HepG2 (cell line): ENCODE measurements at regions not wholly inside any gene's neighbourhood (a gene's known extent, or its start where the extent isn't known, plus 50 kb on each side); places are given as distances from the start of the nearest gene placed in this dataset.

Experiments
- ATAC-seq: fragments of 200-7000 bp; cut with Tn5 transposase; 3 replicates; pipeline ENCODE4 v1.9.1; 2020; ENCODE audit warnings: mild to moderate bottlenecking, moderate library complexity
- BruUV-seq: library from RNA; stranded (reverse); fragments of 400-500 nt; replicated peaks from 2 replicates; lab custom pipeline; 2021; lab: Mats Ljungman, UMichigan
- CTCF ChIA-PET: fragments of 300-600 bp; formaldehyde crosslinking; extraction: SDS; loops from one replicate; lab custom pipeline; 2021; ENCODE audit warnings: low total read pairs, inconsistent platforms, low intra/inter-chr PET ratio; lab: Yijun Ruan, JAX
- POLR2A ChIA-PET: fragments of 350-600 bp; sonication (Branson Sonifier 250); formaldehyde crosslinking; loops from one replicate; lab custom pipeline; 2020; ENCODE audit warnings: antibody characterized with exemption, inconsistent platforms; lab: Yijun Ruan, JAX
- DNase-seq: peaks from one replicate; pipeline ENCODE4 v3.0.0-alpha.2; 2015; ENCODE audit warnings: low spot score
- FAIRE-seq: peaks from 3 replicates; lab custom pipeline; 2011; peaks lifted over from hg19 to GRCh38; lab: Jason Lieb, UNC
- H2AFZ ChIP-seq: one replicate; pipeline ENCODE4 v1.6.1; 2011; ENCODE audit warnings: low read length, inconsistent platforms
- H3K27ac ChIP-seq: fragments of 300-600 bp; 3 replicates; pipeline ENCODE4 v1.8.0; 2011; ENCODE audit warnings: mixed run types, mild to moderate bottlenecking, mixed read lengths, low read length, inconsistent platforms; ENCODE audit not compliant: insufficient read depth; ENCODE audit errors: extremely low read length
- H3K27me3 ChIP-seq, 2 experiments: fragments of 200-600 bp in 1 of 2; 2 replicates in 1 of 2; 3 replicates in 1 of 2; pipeline versions ENCODE4 v1.6.0 to v1.8.0; 2011; ENCODE audit warnings: low read length in 2 of 2, mild to moderate bottlenecking in 2 of 2, moderate library complexity in 2 of 2, inconsistent platforms in 1 of 2; ENCODE audit not compliant: insufficient read depth in 2 of 2, control insufficient read depth in 1 of 2
- H3K36me3 ChIP-seq, 2 experiments: fragments of 200-600 bp in 1 of 2; replicated peaks in 1 of 2; 2 replicates in 1 of 2; 3 replicates in 1 of 2; pipeline versions ENCODE4 v1.5.1 to v1.8.0; 2011; ENCODE audit warnings: low read length in 2 of 2, inconsistent platforms in 1 of 2; ENCODE audit not compliant: insufficient read depth in 2 of 2, control insufficient read depth in 1 of 2
- H3K4me1 ChIP-seq: 2 replicates; pipeline ENCODE4 v1.5.1; 2012; ENCODE audit warnings: low read length, inconsistent platforms; ENCODE audit not compliant: insufficient read depth
- H3K4me2 ChIP-seq: 2 replicates; pipeline ENCODE4 v1.6.0; 2011; ENCODE audit warnings: low read depth, low read length, inconsistent platforms
- H3K4me3 ChIP-seq, 3 experiments: fragments of 200-600 bp in 1 of 3; sonication (generic), shearing (Covaris generic) in 1 of 3; replicated peaks in 1 of 3; 2 replicates each; pipeline ENCODE4 v1.5.1; 2011 to 2016; ENCODE audit warnings: low read length in 3 of 3, inconsistent platforms in 2 of 3, low read depth in 2 of 3, mild to moderate bottlenecking in 2 of 3, control low read depth in 1 of 3, mixed read lengths in 1 of 3; ENCODE audit not compliant: insufficient read depth in 1 of 3
- H3K79me2 ChIP-seq: one replicate; pipeline ENCODE4 v1.6.1; 2011; ENCODE audit warnings: low read length, inconsistent platforms; ENCODE audit not compliant: insufficient read depth
- H3K9ac ChIP-seq: 2 replicates; pipeline ENCODE4 v1.6.0; 2011; ENCODE audit warnings: mild to moderate bottlenecking, low read depth, low read length, inconsistent platforms; ENCODE audit not compliant: insufficient read depth
- H3K9me3 ChIP-seq: 2 replicates; pipeline ENCODE4 v1.5.1; 2012; ENCODE audit warnings: mild to moderate bottlenecking, low read length
- H4K20me1 ChIP-seq: 2 replicates; pipeline ENCODE4 v1.6.0; 2011; ENCODE audit warnings: inconsistent platforms, mild to moderate bottlenecking, low read length, moderate library complexity; ENCODE audit not compliant: insufficient read depth
- BRD4 ChIP-seq: sonication (generic); formaldehyde crosslinking; IDR thresholded peaks from 2 replicates; pipeline ENCODE4 v1.4.0; 2020; ENCODE audit warnings: missing genetic modification reagents
- EHMT2 ChIP-seq: fragments of 200-600 bp; sonication (generic); IDR thresholded peaks from 2 replicates; pipeline ENCODE4 v1.7.0; 2017; ENCODE audit warnings: antibody characterized with exemption, low read depth, low read length, borderline replicate concordance
- HCFC1 ChIP-seq: fragments of 150-350 bp; IDR thresholded peaks from 2 replicates; pipeline ENCODE4 v1.6.1; 2014; ENCODE audit warnings: low read depth, low read length
- HNRNPH1 ChIP-seq: fragments of 200-400 bp; formaldehyde crosslinking; optimal IDR thresholded peaks from 2 replicates; pipeline ENCODE3; 2017; ENCODE audit warnings: mild to moderate bottlenecking, low read depth, low read length
- NR2F6 ChIP-seq, 2 experiments: IDR thresholded peaks; 2 replicates each; pipeline ENCODE4 v1.6.1; 2016; ENCODE audit warnings: antibody characterized with exemption in 1 of 2, mild to moderate bottlenecking in 1 of 2
- ZFY ChIP-seq: sonication (generic); formaldehyde crosslinking; IDR thresholded peaks from 2 replicates; pipeline ENCODE4 v1.4.0; 2020; ENCODE audit warnings: missing genetic modification reagents
- ZNF10 ChIP-seq: sonication (generic); formaldehyde crosslinking; IDR thresholded peaks from 2 replicates; pipeline ENCODE4 v1.4.0; 2020; ENCODE audit warnings: mild to moderate bottlenecking, low read depth, missing genetic modification reagents, borderline replicate concordance
- ZNF12 ChIP-seq: sonication (generic); formaldehyde crosslinking; IDR thresholded peaks from 2 replicates; pipeline ENCODE4 v1.5.0; 2020; ENCODE audit warnings: missing genetic modification reagents
- ZNF207 ChIP-seq: fragments of 450-650 bp; IDR thresholded peaks from 2 replicates; pipeline ENCODE4 v1.6.1; 2016; ENCODE audit warnings: antibody characterized with exemption, borderline replicate concordance
- ZNF75D ChIP-seq: sonication (generic); formaldehyde crosslinking; IDR thresholded peaks from 2 replicates; pipeline ENCODE4 v1.8.1; 2023; ENCODE audit warnings: missing genetic modification reagents, mild to moderate bottlenecking, borderline replicate concordance
- ZNF761 ChIP-seq: sonication (generic); formaldehyde crosslinking; conservative IDR thresholded peaks from 2 replicates; pipeline ENCODE4 v1.4.0; 2020; ENCODE audit warnings: mild to moderate bottlenecking, missing genetic modification reagents
- ZNF776 ChIP-seq: sonication (generic); formaldehyde crosslinking; IDR thresholded peaks from 2 replicates; pipeline ENCODE4 v1.4.0; 2020; ENCODE audit warnings: mild to moderate bottlenecking, missing genetic modification reagents
- WGBS: methylation state at CpG from one replicate; pipeline ENCODE4 v1.1.6; 2017; ENCODE audit warnings: low lambda C conversion rate; 5-methylcytosine and 5-hydroxymethylcytosine counted together
- in situ Hi-C: cut with HindIII; loops from 2 replicates; pipeline ENCODE4 v1.10.0; 2017; ENCODE audit warnings: low pct_unique_long_range_greater_than_20kb; ENCODE audit not compliant: extremely low pct_ligation_motif_present
- intact Hi-C: fragments of 100-400 bp; cut with micrococcal nuclease; formaldehyde crosslinking; loops from one replicate; pipeline ENCODE4 v1.10.0; 2022; ENCODE audit not compliant: unreplicated experiment
- TF ChIP-seq, protein P1 (sequence below): sonication (generic); formaldehyde crosslinking; IDR thresholded peaks from 2 replicates; pipeline ENCODE4 v1.8.0; 2023; ENCODE audit warnings: mild to moderate bottlenecking, missing genetic modification reagents
- TF ChIP-seq, protein P2 (sequence below): sonication (generic); formaldehyde crosslinking; IDR thresholded peaks from 2 replicates; pipeline ENCODE4 v1.8.1; 2022; ENCODE audit warnings: low read depth, mild to moderate bottlenecking, missing genetic modification reagents
- TF ChIP-seq, protein P3 (sequence below): sonication (generic); formaldehyde crosslinking; IDR thresholded peaks from 2 replicates; pipeline ENCODE4 v1.4.0; 2020; ENCODE audit warnings: mild to moderate bottlenecking, missing genetic modification reagents

DNA sequence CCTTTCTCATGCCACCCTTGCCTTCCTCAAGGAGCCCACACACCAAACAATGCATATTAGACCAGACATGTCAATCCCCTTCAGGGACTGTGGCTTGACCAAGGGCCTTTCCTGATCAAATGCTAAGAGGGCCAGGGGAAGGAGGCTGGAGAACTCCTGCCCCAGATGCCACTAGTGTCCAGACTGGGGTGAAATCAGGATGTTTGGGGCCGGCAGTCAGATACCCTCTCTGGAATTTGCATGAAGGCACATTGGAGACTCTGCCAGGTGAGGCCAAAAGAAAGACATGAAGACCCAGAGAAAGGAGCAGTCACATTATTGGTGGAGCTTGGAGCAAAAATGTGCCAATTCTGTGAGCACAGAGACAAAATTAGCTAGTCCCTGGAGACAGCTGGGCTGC lies 154.1 kb downstream of the TLE3 start:
- peaks cover 5 to 51% of the 10 kb centered on the region in 2 experiments; a peak in 3 of 5 replicates for H3K27me3 ChIP-seq
- H3K79me2 ChIP-seq = no peaks in the 10 kb centered on the region
- no peak overlapping the region for H3K4me3 ChIP-seq
- ATAC-seq (no peak), DNase-seq (no peak), FAIRE-seq (no peak)
- H2AFZ ChIP-seq = no peak overlapping the region
- CTCF ChIA-PET = no interaction called here
- no TSS peak for BruUV-seq
- in situ Hi-C loops = no loop called here
- WGBS = 0% methylated on average over 1 of the region's 1 CpG
- H3K9me3 ChIP-seq = no peaks in the 10 kb centered on the region
- H3K4me2 ChIP-seq = no peak overlapping the region
- H3K9ac ChIP-seq = no peak overlapping the region
- intact Hi-C loops = no loop called here
- no peaks in the 10 kb centered on the region for H3K4me1 ChIP-seq
- H3K27ac ChIP-seq = no peak overlapping the region
- no peaks in the 10 kb centered on the region for H3K36me3 ChIP-seq
- TF ChIP-seq HCFC1 = no peak
- TF ChIP-seq, protein P1, sequence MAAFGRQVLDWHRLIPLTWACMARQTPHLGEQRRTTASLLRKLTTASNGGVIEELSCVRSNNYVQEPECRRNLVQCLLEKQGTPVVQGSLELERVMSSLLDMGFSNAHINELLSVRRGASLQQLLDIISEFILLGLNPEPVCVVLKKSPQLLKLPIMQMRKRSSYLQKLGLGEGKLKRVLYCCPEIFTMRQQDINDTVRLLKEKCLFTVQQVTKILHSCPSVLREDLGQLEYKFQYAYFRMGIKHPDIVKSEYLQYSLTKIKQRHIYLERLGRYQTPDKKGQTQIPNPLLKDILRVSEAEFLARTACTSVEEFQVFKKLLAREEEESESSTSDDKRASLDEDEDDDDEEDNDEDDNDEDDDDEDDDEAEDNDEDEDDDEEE (CRISPR knock-in tag) = no peak
- TF ChIP-seq, protein P2, sequence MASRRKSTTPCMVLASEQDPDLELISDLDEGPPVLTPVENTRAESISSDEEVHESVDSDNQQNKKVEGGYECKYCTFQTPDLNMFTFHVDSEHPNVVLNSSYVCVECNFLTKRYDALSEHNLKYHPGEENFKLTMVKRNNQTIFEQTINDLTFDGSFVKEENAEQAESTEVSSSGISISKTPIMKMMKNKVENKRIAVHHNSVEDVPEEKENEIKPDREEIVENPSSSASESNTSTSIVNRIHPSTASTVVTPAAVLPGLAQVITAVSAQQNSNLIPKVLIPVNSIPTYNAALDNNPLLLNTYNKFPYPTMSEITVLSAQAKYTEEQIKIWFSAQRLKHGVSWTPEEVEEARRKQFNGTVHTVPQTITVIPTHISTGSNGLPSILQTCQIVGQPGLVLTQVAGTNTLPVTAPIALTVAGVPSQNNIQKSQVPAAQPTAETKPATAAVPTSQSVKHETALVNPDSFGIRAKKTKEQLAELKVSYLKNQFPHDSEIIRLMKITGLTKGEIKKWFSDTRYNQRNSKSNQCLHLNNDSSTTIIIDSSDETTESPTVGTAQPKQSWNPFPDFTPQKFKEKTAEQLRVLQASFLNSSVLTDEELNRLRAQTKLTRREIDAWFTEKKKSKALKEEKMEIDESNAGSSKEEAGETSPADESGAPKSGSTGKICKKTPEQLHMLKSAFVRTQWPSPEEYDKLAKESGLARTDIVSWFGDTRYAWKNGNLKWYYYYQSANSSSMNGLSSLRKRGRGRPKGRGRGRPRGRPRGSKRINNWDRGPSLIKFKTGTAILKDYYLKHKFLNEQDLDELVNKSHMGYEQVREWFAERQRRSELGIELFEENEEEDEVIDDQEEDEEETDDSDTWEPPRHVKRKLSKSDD (CRISPR knock-in tag) = no peak
- TF ChIP-seq NR2F6 (IDR thresholded peaks at IDR 0.05) = no peak
- TF ChIP-seq NR2F6 (CRISPR knock-in tag; IDR thresholded peaks at IDR 0.05) = no peak
- no peak for TF ChIP-seq ZNF10 (CRISPR knock-in tag)
- TF ChIP-seq ZNF761 (CRISPR knock-in tag) = no peak
- TF ChIP-seq EHMT2 = no peak
- TF ChIP-seq ZFY (CRISPR knock-in tag) = no peak
- no peak for TF ChIP-seq BRD4 (CRISPR knock-in tag)
- TF ChIP-seq ZNF75D = no peak
- TF ChIP-seq, protein P3, sequence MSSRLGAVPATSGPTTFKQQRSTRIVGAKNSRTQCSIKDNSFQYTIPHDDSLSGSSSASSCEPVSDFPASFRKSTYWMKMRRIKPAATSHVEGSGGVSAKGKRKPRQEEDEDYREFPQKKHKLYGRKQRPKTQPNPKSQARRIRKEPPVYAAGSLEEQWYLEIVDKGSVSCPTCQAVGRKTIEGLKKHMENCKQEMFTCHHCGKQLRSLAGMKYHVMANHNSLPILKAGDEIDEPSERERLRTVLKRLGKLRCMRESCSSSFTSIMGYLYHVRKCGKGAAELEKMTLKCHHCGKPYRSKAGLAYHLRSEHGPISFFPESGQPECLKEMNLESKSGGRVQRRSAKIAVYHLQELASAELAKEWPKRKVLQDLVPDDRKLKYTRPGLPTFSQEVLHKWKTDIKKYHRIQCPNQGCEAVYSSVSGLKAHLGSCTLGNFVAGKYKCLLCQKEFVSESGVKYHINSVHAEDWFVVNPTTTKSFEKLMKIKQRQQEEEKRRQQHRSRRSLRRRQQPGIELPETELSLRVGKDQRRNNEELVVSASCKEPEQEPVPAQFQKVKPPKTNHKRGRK = no peak
- no peak for TF ChIP-seq ZNF207
- no peak for TF ChIP-seq ZNF12
- TF ChIP-seq HNRNPH1 = no peak
- no peak for TF ChIP-seq ZNF776 (CRISPR knock-in tag)
- TF ChIP-seq, all 625 proteins: peak for 0
- no peaks in the 10 kb centered on the region for H4K20me1 ChIP-seq
- POLR2A ChIA-PET = no interaction called here
